Natural killer cell (primary cell): ENCODE measurements at regions not wholly inside any gene's neighbourhood (a gene's known extent, or its start where the extent isn't known, plus 50 kb on each side); places are given as distances from the start of the nearest gene placed in this dataset.

ENCODE experiments used
- ATAC-seq, 3 donors: fragments of 150-1000 bp in 2 of 3; fragments of 200-7000 bp in 1 of 3; cut with Tn5 transposase; 1 replicate in 1 of 3; 2 replicates in 2 of 3; pipeline ENCODE4 v1.10.0; 2021; ENCODE audit warnings: mild to moderate bottlenecking in 2 of 3, moderate library complexity in 2 of 3
- DNase-seq, 2 donors: peaks; one replicate each; pipeline versions ENCODE4 v3.0.0 to v3.0.0-alpha.2; 2013 to 2021; ENCODE audit warnings: mixed read lengths in 1 of 2
- H3K27ac ChIP-seq: one replicate; pipeline ENCODE4 v1.5.1; 2013; ENCODE audit warnings: mild to moderate bottlenecking, low read length
- H3K27me3 ChIP-seq: one replicate; pipeline ENCODE4 v1.6.1; 2013; ENCODE audit warnings: low read length; ENCODE audit not compliant: control insufficient read depth, insufficient read depth
- H3K36me3 ChIP-seq: one replicate; pipeline ENCODE4 v1.6.1; 2013; ENCODE audit warnings: low read length; ENCODE audit not compliant: control insufficient read depth, insufficient read depth
- H3K4me1 ChIP-seq: one replicate; pipeline ENCODE4 v1.6.1; 2013; ENCODE audit warnings: low read length; ENCODE audit not compliant: control insufficient read depth, insufficient read depth
- H3K4me3 ChIP-seq: one replicate; pipeline ENCODE4 v1.5.1; 2013; ENCODE audit warnings: low read length
- H3K9me3 ChIP-seq: one replicate; pipeline ENCODE4 v1.6.1; 2013; ENCODE audit warnings: low read length; ENCODE audit not compliant: control insufficient read depth, insufficient read depth
- H3K27ac Mint-ChIP-seq, 2 donors: one replicate each; pipeline ENCODE4 v1.8.0; 2022; ENCODE audit warnings: mild to moderate bottlenecking in 2 of 2, mixed read lengths in 2 of 2, moderate library complexity in 1 of 2
- H3K27me3 Mint-ChIP-seq, 2 donors: one replicate each; pipeline ENCODE4 v1.8.0; 2022; ENCODE audit warnings: low read depth in 2 of 2, mixed read lengths in 2 of 2
- H3K36me3 Mint-ChIP-seq: one replicate; pipeline ENCODE4 v1.8.0; 2022; ENCODE audit warnings: mixed read lengths
- H3K4me1 Mint-ChIP-seq, 2 donors: one replicate each; pipeline ENCODE4 v1.8.0; 2022; ENCODE audit warnings: mixed read lengths in 2 of 2
- H3K4me3 Mint-ChIP-seq: one replicate; pipeline ENCODE4 v1.8.0; 2022; ENCODE audit warnings: mild to moderate bottlenecking, moderate library complexity, mixed read lengths
- H3K9me3 Mint-ChIP-seq, 2 donors: one replicate each; pipeline ENCODE4 v1.8.0; 2022; ENCODE audit warnings: mixed read lengths in 2 of 2
- CTCF ChIP-seq: fragments of 200-600 bp; IDR thresholded peaks from one replicate; pipeline ENCODE4 v1.8.0; 2022; ENCODE audit warnings: antibody characterized with exemption
- WGBS: methylation state at CpG from one replicate; pipeline ENCODE4 v1.1.7; 2013; ENCODE audit warnings: missing lambda C conversion rate; ENCODE audit not compliant: insufficient coverage; 5-methylcytosine and 5-hydroxymethylcytosine counted together
- intact Hi-C: fragments of 100-400 bp; cut with micrococcal nuclease; formaldehyde crosslinking; loops from one replicate; pipeline ENCODE4 v1.14.2; 2022

- ATAC-seq = no peak
- Histone ChIP-seq H3K27ac (no peak overlapping the region), H3K4me1 (no peaks in the 10 kb centered on the region), H3K36me3 (no peaks in the 10 kb centered on the region), H3K27me3 (no peaks in the 10 kb centered on the region), H3K4me3 (no peak overlapping the region), H3K9me3 (no peaks in the 10 kb centered on the region)
- peaks cover 3 to 7% of the 10 kb centered on the region in 2 donors for H3K27me3 Mint-ChIP-seq
- H3K4me3 Mint-ChIP-seq = no peak overlapping the region
- no peak for DNase-seq
- no peak overlapping the region for H3K27ac Mint-ChIP-seq
- H3K9me3 Mint-ChIP-seq = no peaks in the 10 kb centered on the region
- no peaks in the 10 kb centered on the region for H3K36me3 Mint-ChIP-seq
- no peaks in the 10 kb centered on the region for H3K4me1 Mint-ChIP-seq
- intact Hi-C loops = no loop called here
- TF ChIP-seq CTCF = no peak
These were observed 480.3 kb upstream of the TNP1 start for GRCh38 chr2:217340176-217340575.

GRCh38 chr2:217339753-217340152 is 479.9 kb upstream of the TNP1 start:
- H3K9me3 ChIP-seq = no peaks in the 10 kb centered on the region
- H3K27ac ChIP-seq = no peak overlapping the region
- Mint-ChIP-seq H3K27me3 (peaks cover 3 to 7% of the 10 kb centered on the region in 2 donors), H3K4me1 (no peaks in the 10 kb centered on the region), H3K9me3 (no peaks in the 10 kb centered on the region), H3K27ac (no peak overlapping the region), H3K4me3 (no peak overlapping the region), H3K36me3 (no peaks in the 10 kb centered on the region)
- TF ChIP-seq CTCF = no peak
- intact Hi-C loops = no loop called here
- 100% methylated on average over 3 of the region's 5 CpGs for WGBS
- DNase-seq (no peak), ATAC-seq (no peak)
- no peak overlapping the region for H3K4me3 ChIP-seq
- no peaks in the 10 kb centered on the region for H3K27me3 ChIP-seq
- H3K4me1 ChIP-seq = no peaks in the 10 kb centered on the region
- no peaks in the 10 kb centered on the region for H3K36me3 ChIP-seq

GRCh38 chr2:217338306-217338916 is 478.5 kb upstream of the TNP1 start:
- WGBS = 92% methylated on average over 3 of the region's 4 CpGs

More at GRCh38 chr2:217338306-217338916, 478.5 kb upstream of the TNP1 start:
- intact Hi-C loops = no loop called here
- Mint-ChIP-seq H3K27me3 (peaks cover 3 to 7% of the 10 kb centered on the region in 2 donors), H3K4me3 (no peak overlapping the region), H3K4me1 (no peaks in the 10 kb centered on the region), H3K36me3 (no peaks in the 10 kb centered on the region), H3K9me3 (no peaks in the 10 kb centered on the region), H3K27ac (no peak overlapping the region)
- Histone ChIP-seq H3K4me1 (no peaks in the 10 kb centered on the region), H3K36me3 (no peaks in the 10 kb centered on the region), H3K27ac (no peak overlapping the region), H3K4me3 (no peak overlapping the region), H3K27me3 (no peaks in the 10 kb centered on the region), H3K9me3 (no peaks in the 10 kb centered on the region)
- TF ChIP-seq CTCF = no peak
- no peak for ATAC-seq
- DNase-seq = no peak
